ENCODE measurements at regions not wholly inside any gene's neighbourhood (a gene's known extent, or its start where the extent isn't known, plus 50 kb on each side); places are given as distances from the start of the nearest gene placed in this dataset.

GRCh38 chr2:151182899-151183809, 78.5 kb downstream of the RBM43 start:
- no peak for TF ChIP-seq ZC3H10 (CRISPR knock-in tag; IDR thresholded peaks at IDR 0.05)
- no peak for TF ChIP-seq ISL1 (CRISPR knock-in tag; IDR thresholded peaks at IDR 0.05)
